ENCODE measurements at regions not wholly inside any gene's neighbourhood (a gene's known extent, or its start where the extent isn't known, plus 50 kb on each side); places are given as distances from the start of the nearest gene placed in this dataset.

DNA sequence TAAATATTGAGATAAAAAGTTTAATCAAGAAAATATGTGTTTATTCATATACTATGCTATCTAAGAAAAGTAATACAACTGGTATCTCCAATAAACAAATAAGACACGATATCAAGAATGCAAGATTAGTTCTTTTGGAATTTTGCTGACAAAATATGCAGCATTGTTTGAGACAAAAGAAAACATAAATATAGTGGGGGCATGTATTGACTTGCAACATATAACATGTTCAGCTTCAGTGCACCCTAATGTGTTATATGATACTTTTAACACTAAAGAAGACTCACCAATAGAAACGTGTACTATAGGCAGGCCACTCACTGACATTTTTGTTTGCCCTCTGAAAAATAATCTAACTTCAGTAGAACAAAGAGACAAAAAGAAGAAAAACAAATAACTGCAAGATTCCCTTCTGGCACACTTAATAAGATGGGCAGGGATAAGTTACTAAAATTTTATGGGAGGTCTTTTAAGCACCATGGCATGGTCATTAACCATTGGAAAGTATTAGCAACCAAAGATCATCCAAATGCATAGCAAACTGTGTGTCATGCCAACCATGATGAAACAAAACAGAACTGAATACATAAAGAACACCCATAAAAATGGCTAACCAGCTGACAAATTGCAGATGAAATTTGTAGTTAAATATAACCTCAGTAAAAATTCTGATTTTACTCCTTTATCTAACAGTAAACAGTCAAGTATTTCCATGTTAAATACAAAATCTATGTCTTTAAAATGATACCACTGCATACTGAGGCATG is 447.9 kb upstream of the FAM241A start:
- no peak overlapping the region for H3K9ac ChIP-seq (ENCODE audit: low read length in 3 of 3)
- no peaks in the 10 kb centered on the region for H3K36me3 ChIP-seq (ENCODE audit: control insufficient read depth in 2 of 3, insufficient read depth in 3 of 3, low read length in 3 of 3)
- FAIRE-seq (no peak), DNase-seq (no peak)
- TF ChIP-seq, protein P1, sequence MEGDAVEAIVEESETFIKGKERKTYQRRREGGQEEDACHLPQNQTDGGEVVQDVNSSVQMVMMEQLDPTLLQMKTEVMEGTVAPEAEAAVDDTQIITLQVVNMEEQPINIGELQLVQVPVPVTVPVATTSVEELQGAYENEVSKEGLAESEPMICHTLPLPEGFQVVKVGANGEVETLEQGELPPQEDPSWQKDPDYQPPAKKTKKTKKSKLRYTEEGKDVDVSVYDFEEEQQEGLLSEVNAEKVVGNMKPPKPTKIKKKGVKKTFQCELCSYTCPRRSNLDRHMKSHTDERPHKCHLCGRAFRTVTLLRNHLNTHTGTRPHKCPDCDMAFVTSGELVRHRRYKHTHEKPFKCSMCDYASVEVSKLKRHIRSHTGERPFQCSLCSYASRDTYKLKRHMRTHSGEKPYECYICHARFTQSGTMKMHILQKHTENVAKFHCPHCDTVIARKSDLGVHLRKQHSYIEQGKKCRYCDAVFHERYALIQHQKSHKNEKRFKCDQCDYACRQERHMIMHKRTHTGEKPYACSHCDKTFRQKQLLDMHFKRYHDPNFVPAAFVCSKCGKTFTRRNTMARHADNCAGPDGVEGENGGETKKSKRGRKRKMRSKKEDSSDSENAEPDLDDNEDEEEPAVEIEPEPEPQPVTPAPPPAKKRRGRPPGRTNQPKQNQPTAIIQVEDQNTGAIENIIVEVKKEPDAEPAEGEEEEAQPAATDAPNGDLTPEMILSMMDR (IDR thresholded peaks at IDR 0.05; ENCODE audit: borderline replicate concordance, extremely low read depth, insufficient read depth): no peak
- no peak overlapping the region for H3K4me3 ChIP-seq (ENCODE audit: low read length in 3 of 3)
- H3K27ac ChIP-seq (ENCODE audit: low read depth in 2 of 2, low read length in 2 of 2): no peak overlapping the region
- no peaks in the 10 kb centered on the region for H3K4me1 ChIP-seq (ENCODE audit: control insufficient read depth in 2 of 3, insufficient read depth in 2 of 3, low read depth in 1 of 3, low read length in 3 of 3)
- no peaks in the 10 kb centered on the region for H3K27me3 ChIP-seq (ENCODE audit: control insufficient read depth, insufficient read depth, low read length)
- H3K9me3 ChIP-seq (ENCODE audit: control insufficient read depth in 2 of 3, insufficient read depth in 1 of 3, low read length in 3 of 3): no peaks in the 10 kb centered on the region
- intact Hi-C loops (cut with DNase I): no loop called here

DNA sequence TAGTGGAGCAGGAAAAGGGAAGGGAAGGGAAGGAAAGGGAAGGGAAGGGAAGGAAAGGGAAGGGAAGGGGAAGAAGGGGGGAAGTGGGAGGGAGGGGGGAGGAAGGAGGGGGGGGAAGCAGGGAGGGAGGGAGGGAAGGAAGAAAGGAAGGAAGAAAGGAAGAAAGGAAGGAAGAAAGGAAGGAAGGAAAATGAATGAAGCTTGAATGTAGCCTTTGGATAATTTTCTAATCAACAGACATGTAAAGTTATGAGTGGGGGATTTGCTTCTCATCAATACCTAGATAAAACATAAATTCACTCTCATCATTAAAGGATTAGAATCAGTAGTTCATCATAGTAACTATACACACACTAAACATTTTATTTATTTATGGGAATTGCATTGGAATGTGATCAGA is 446.9 kb upstream of the FAM241A start:
- intact Hi-C loops (cut with DNase I): no loop called here
- DNase-seq (no peak), FAIRE-seq (no peak)
- Histone ChIP-seq H3K27ac (ENCODE audit: low read depth in 2 of 2, low read length in 2 of 2) (no peak overlapping the region), H3K9me3 (ENCODE audit: control insufficient read depth in 2 of 3, insufficient read depth in 1 of 3, low read length in 3 of 3) (no peaks in the 10 kb centered on the region), H3K27me3 (ENCODE audit: control insufficient read depth, insufficient read depth, low read length) (no peaks in the 10 kb centered on the region), H3K9ac (ENCODE audit: low read length in 3 of 3) (no peak overlapping the region), H3K4me1 (ENCODE audit: control insufficient read depth in 2 of 3, insufficient read depth in 2 of 3, low read depth in 1 of 3, low read length in 3 of 3) (no peaks in the 10 kb centered on the region), H3K36me3 (ENCODE audit: control insufficient read depth in 2 of 3, insufficient read depth in 3 of 3, low read length in 3 of 3) (no peaks in the 10 kb centered on the region), H3K4me3 (ENCODE audit: low read length in 3 of 3) (no peak overlapping the region)
- TF ChIP-seq, protein P1 (IDR thresholded peaks at IDR 0.05; ENCODE audit: borderline replicate concordance, extremely low read depth, insufficient read depth): no peak

DNA sequence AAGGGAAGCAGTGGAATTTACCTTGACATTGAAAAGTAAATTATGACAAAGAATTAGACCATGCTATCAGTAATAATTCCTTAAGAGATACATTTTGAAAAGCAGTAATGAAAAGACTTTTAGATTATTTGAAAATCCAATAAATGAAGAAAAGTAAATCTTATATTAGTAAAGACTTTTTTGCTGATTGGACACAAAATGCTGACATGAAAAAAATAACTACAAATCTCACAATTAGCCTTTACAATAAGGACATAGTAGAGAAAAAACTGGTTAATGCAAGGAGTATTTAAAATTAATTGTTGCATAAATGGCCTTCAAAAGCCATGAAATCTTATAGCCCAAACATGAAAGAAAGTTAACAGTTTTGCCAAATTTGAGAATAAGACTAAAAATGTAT is 446.1 kb upstream of the FAM241A start:
- Histone ChIP-seq H3K9ac (ENCODE audit: low read length in 3 of 3) (no peak overlapping the region), H3K4me1 (ENCODE audit: control insufficient read depth in 2 of 3, insufficient read depth in 2 of 3, low read depth in 1 of 3, low read length in 3 of 3) (no peaks in the 10 kb centered on the region), H3K27ac (ENCODE audit: low read depth in 2 of 2, low read length in 2 of 2) (no peak overlapping the region), H3K36me3 (ENCODE audit: control insufficient read depth in 2 of 3, insufficient read depth in 3 of 3, low read length in 3 of 3) (no peaks in the 10 kb centered on the region), H3K27me3 (ENCODE audit: control insufficient read depth, insufficient read depth, low read length) (no peaks in the 10 kb centered on the region), H3K9me3 (ENCODE audit: control insufficient read depth in 2 of 3, insufficient read depth in 1 of 3, low read length in 3 of 3) (no peaks in the 10 kb centered on the region), H3K4me3 (ENCODE audit: low read length in 3 of 3) (no peak overlapping the region)
- intact Hi-C loops (cut with DNase I): no loop called here
- TF ChIP-seq, protein P1 (IDR thresholded peaks at IDR 0.05; ENCODE audit: borderline replicate concordance, extremely low read depth, insufficient read depth): no peak
- no peak for FAIRE-seq
- DNase-seq: no peak

DNA sequence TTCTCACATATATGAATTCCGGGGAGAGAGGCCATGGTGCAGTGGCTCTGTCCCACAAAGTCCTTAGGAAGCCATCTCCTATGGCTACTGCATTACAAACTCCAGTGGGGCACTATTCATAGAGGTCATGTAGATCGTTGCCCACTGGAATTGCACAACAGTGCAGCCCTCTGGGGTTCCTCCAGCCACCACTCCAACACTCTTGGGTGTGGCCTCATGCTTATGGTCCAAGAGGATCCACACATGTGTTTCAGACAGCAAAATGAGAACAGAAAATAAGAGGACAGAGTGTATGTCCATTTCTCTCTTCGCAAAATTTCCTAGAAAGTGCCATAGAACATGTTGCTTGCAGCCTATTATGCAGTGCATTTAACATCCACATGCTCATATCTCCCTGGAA is 444.2 kb upstream of the FAM241A start:
- Histone ChIP-seq H3K4me3 (ENCODE audit: low read length in 3 of 3) (no peak overlapping the region), H3K27ac (ENCODE audit: low read depth in 2 of 2, low read length in 2 of 2) (no peak overlapping the region), H3K36me3 (ENCODE audit: control insufficient read depth in 2 of 3, insufficient read depth in 3 of 3, low read length in 3 of 3) (no peaks in the 10 kb centered on the region), H3K27me3 (ENCODE audit: control insufficient read depth, insufficient read depth, low read length) (no peaks in the 10 kb centered on the region), H3K4me1 (ENCODE audit: control insufficient read depth in 2 of 3, insufficient read depth in 2 of 3, low read depth in 1 of 3, low read length in 3 of 3) (no peaks in the 10 kb centered on the region), H3K9ac (ENCODE audit: low read length in 3 of 3) (no peak overlapping the region), H3K9me3 (ENCODE audit: control insufficient read depth in 2 of 3, insufficient read depth in 1 of 3, low read length in 3 of 3) (no peaks in the 10 kb centered on the region)
- FAIRE-seq (no peak), DNase-seq (peak in 1 of 5 donors; percentile 12)
- TF ChIP-seq, protein P1 (IDR thresholded peaks at IDR 0.05; ENCODE audit: borderline replicate concordance, extremely low read depth, insufficient read depth): no peak
- intact Hi-C loops (cut with DNase I): no loop called here
